Epithelial cell of proximal tubule (primary cell): ENCODE measurements at regions not wholly inside any gene's neighbourhood (a gene's known extent, or its start where the extent isn't known, plus 50 kb on each side); places are given as distances from the start of the nearest gene placed in this dataset.

Experiments
- DNase-seq: peaks from one replicate; pipeline ENCODE4 v3.0.0-alpha.2; 2011; ENCODE audit warnings: low read depth
- H3K4me3 ChIP-seq: 2 replicates; pipeline ENCODE4 v1.5.1; 2011; ENCODE audit warnings: low read depth, mild to moderate bottlenecking, low read length
- TF ChIP-seq, protein P1 (sequence below): conservative IDR thresholded peaks from 2 replicates; pipeline ENCODE4 v1.5.1; 2012; ENCODE audit warnings: low read depth, mild to moderate bottlenecking, low read length

DNA sequence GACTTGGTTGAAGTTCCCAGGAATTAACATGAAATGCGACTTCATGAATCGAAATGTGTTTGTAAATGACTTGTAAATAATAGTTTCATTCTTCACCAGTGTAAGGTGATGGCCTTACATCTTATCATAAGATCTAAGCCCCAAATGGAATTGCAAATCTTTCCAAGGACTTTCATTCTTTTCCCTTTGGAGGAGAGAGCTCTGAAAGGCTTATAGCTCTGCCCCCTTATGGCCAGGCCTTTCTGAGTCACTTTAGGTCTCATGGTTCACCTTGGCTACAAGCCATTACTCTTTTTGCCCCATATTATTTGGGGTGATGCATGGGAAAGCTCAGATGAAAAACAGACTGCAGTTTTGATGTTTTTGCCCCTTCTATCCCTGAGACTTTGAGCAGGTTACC is 209.1 kb upstream of the BMP2 start:
- TF ChIP-seq, protein P1, sequence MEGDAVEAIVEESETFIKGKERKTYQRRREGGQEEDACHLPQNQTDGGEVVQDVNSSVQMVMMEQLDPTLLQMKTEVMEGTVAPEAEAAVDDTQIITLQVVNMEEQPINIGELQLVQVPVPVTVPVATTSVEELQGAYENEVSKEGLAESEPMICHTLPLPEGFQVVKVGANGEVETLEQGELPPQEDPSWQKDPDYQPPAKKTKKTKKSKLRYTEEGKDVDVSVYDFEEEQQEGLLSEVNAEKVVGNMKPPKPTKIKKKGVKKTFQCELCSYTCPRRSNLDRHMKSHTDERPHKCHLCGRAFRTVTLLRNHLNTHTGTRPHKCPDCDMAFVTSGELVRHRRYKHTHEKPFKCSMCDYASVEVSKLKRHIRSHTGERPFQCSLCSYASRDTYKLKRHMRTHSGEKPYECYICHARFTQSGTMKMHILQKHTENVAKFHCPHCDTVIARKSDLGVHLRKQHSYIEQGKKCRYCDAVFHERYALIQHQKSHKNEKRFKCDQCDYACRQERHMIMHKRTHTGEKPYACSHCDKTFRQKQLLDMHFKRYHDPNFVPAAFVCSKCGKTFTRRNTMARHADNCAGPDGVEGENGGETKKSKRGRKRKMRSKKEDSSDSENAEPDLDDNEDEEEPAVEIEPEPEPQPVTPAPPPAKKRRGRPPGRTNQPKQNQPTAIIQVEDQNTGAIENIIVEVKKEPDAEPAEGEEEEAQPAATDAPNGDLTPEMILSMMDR = peak; percentile 50
- H3K4me3 ChIP-seq = no peak overlapping the region
- no peak for DNase-seq

DNA sequence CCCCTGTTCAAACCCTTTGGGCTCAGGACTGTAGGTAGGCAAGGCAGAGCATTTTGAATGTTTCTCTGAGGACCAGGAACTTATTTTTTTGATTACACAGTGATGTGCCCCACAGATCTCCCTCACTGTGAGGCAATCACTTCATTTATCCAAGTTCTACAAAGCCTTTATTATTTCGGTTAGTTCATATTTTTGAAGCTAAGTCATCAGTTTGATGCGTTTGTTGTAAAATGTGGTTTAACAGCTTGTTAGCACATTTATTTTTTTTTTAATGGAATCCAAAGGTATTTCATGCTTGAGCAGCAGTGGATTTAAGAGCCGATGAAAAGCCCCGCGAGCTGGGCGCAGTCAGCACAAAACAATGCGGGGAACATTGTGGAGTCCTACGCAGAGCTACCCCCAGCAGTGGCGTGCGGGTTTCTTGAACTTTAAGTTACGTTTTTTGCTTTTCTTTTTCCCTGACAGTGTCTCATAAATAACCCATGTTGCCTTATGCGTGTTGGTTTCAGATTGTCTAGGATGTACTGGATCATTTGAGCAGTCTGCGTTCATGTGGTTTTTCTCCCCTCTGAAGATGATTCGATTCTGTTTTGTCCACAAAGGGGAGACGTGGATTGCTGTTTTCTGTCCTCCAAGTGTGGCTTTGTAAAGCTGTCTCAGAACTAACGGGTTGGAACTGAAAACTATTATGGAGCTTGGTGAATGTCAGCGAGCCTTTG is 233.6 kb upstream of the BMP2 start:
- TF ChIP-seq, protein P1 = no peak
- DNase-seq = peak; percentile 98
- peak overlapping the region; percentile 49 for H3K4me3 ChIP-seq

DNA sequence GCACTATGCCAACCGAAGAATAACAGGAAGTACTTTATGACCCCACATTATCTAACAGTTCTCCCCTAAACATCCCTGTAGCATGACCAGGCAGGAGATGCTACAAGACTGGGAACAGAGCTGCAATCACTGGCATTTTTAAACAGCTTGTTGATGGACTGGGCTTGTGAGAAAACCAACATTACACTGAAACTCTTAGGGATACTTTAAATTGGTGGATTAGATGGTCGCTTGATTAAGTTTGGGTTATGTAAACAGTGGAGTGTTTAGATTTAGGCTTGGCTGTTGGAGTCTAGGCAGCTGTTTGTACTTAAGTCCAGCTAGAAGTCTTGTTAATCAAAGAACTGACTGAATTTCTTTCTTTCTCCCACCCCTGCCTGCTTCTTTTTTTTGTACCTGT is 234.1 kb upstream of the BMP2 start:
- H3K4me3 ChIP-seq = peak overlapping the region; percentile 49
- peak; percentile 63 for DNase-seq
- TF ChIP-seq, protein P1 = no peak

DNA sequence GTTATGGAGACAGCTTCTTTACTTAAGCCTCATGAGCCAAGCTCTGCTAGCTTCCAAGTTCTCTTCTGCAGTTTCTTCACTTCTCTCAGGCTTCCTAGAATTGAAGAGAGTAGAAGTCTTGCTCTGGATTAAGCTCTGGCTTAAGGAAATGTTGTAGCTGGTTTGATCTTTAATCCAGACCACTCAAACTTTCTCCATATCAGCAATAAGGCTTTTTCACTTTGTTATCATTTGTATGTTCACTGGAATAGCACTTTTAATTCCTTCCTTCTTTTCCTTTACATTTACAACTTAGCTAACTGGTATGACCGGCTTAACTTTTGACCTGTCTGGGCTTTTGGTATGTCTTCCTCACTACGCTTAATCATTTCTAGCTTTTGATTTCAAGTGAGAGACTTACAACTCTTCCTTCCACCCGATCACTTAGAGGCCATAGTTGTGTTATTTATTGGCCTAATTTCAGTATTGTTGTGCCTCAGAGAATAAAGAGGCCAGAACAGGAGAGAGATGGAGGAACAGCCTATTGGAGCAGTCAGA is 236.6 kb upstream of the BMP2 start:
- TF ChIP-seq, protein P1 = no peak
- no peak overlapping the region for H3K4me3 ChIP-seq
- no peak for DNase-seq

DNA sequence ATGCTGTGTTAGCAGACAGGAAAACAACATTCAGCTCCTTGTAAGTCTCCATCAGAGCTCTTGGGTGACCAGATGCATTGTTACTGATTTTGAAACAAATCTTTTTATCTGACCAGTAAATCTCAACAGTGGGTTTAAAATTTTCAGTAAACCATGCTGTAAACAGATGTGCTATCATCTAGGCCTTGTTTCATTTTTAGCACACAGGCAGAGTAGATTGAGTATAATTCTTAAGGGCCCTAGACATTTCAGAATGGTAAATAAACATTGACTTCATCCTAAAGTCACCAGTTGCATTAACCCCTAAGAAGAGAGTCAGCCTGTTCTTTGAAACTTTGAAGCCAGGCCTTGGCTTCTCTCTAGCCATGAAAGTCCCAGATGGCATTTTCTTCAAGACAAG is 237.2 kb upstream of the BMP2 start:
- no peak overlapping the region for H3K4me3 ChIP-seq
- DNase-seq = no peak
- TF ChIP-seq, protein P1 = no peak

DNA sequence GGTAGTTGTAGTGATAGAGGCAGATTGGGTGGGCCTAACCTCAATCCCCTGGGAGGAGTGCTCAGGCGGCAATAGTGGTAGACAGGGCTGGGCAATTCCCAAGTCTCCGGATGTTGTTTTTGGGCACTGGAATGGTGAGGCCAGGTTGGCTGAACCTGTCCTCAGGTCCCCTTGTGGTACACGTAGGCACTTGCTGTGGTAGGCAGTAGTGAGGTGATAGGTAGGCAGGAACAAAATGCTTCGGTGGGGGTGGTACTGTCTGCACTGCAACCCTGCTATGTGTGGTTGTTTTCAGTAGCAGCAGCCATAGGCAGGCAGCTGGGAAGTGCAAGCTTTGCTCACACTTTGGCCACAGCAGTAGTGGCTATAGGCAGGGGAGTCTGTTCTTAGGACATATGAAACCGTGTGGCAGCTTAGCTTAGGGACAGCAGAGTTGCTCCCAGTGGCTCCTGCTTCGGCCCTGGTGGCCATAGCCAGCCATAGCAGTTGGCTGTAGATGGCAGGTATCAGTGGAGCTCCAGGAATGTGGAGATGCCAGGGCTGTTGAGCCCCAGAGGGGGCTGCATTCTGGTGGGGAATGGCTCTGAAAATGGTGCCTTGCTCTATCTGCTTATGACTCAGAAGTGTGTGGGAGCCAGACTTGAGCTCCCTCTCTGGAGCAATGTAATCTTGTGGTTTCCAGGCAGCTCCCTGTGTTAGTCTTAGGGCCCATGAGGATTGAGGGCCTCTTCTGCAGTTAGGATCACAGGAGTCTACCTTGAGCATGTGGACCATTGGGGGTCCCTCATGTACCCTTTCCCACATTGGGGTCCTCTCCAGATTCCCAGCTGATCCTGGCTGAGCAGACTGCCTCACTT is 241.8 kb upstream of the BMP2 start:
- no peak overlapping the region for H3K4me3 ChIP-seq
- TF ChIP-seq, protein P1 = peak; percentile 34
- DNase-seq = no peak
